Activated naive CD4-positive, alpha-beta T cell treated with anti-CD3 and anti-CD28 coated beads, Interleukin-2, amount 50 U/mL, for 72 hours (primary cell): ENCODE measurements at regions not wholly inside any gene's neighbourhood (a gene's known extent, or its start where the extent isn't known, plus 50 kb on each side); places are given as distances from the start of the nearest gene placed in this dataset.
A peak's percentile ranks its signal among the peaks of the same experiment; 100 is the strongest.
"Not testable (repeated sequence)": the region's sequence is repeated elsewhere in the genome, so short reads cannot be mapped to it uniquely, and the experiment has no call there.

Source experiments
- ATAC-seq, 2 donors: fragments of 150-1000 bp; cut with Tn5 transposase; 2 replicates each; pipeline ENCODE4 v1.10.0; 2021; ENCODE audit warnings: mild to moderate bottlenecking in 2 of 2, moderate library complexity in 2 of 2
- DNase-seq, 2 donors: peaks; one replicate each; pipeline ENCODE4 v3.0.0; 2021 to 2022; ENCODE audit warnings: low spot score in 2 of 2
- H3K27ac Mint-ChIP-seq, 2 donors: one replicate each; pipeline ENCODE4 v1.8.0; 2022; ENCODE audit warnings: mild to moderate bottlenecking in 2 of 2, mixed read lengths in 2 of 2
- H3K36me3 Mint-ChIP-seq, 2 donors: one replicate each; pipeline ENCODE4 v1.8.0; 2022; ENCODE audit warnings: mixed read lengths in 2 of 2
- H3K9me3 Mint-ChIP-seq, 2 donors: one replicate each; pipeline ENCODE4 v1.8.0; 2022; ENCODE audit warnings: mixed read lengths in 2 of 2

- no peaks in the 10 kb centered on the region for H3K36me3 Mint-ChIP-seq
- ATAC-seq: no peak
- H3K27ac Mint-ChIP-seq: no peak overlapping the region
- no peak for DNase-seq
- peaks cover 5 to 12% of the 10 kb centered on the region in 2 donors for H3K9me3 Mint-ChIP-seq
Observed at GRCh38 chr2:154507186-154507585, 191.3 kb upstream of the KCNJ3 start.

GRCh38 chr2:154518872-154519271 lies 179.6 kb upstream of the KCNJ3 start:
- H3K36me3 Mint-ChIP-seq: no peaks in the 10 kb centered on the region
- H3K9me3 Mint-ChIP-seq: peaks cover 0 to 6% of the 10 kb centered on the region in 2 donors
- no peak overlapping the region for H3K27ac Mint-ChIP-seq
- DNase-seq (no peak), ATAC-seq (no peak)

- not testable (repeated sequence) for H3K27ac Mint-ChIP-seq, DNase-seq, ATAC-seq, H3K36me3 Mint-ChIP-seq
- H3K9me3 Mint-ChIP-seq: peaks cover 0 to 13% of the 10 kb centered on the region in 2 donors
Observed at GRCh38 chr2:154520951-154521350, 177.5 kb upstream of the KCNJ3 start.

- Mint-ChIP-seq H3K9me3 (peaks cover 0 to 15% of the 10 kb centered on the region in 2 donors), H3K36me3 (no peaks in the 10 kb centered on the region), H3K27ac (no peak overlapping the region)
- ATAC-seq (no peak), DNase-seq (no peak)
Observed at GRCh38 chr2:154526234-154526633, 172.3 kb upstream of the KCNJ3 start.

- Mint-ChIP-seq H3K27ac (no peak overlapping the region), H3K36me3 (no peaks in the 10 kb centered on the region), H3K9me3 (peaks cover 0 to 15% of the 10 kb centered on the region in 2 donors)
- DNase-seq: no peak
- no peak for ATAC-seq
Observed at GRCh38 chr2:154527962-154528361, 170.5 kb upstream of the KCNJ3 start.

- DNase-seq: no peak
- Mint-ChIP-seq H3K36me3 (no peaks in the 10 kb centered on the region), H3K27ac (no peak overlapping the region), H3K9me3 (peaks cover 4 to 6% of the 10 kb centered on the region in 2 donors)
- ATAC-seq: no peak
Observed at GRCh38 chr2:154532004-154532403, 166.5 kb upstream of the KCNJ3 start.

- H3K27ac Mint-ChIP-seq: no peak overlapping the region
- no peak for ATAC-seq
Observed at GRCh38 chr2:154532763-154533162, 165.7 kb upstream of the KCNJ3 start.

GRCh38 chr2:154533300-154533940 lies 165.1 kb upstream of the KCNJ3 start:
- ATAC-seq (no peak), DNase-seq (no peak)
- Mint-ChIP-seq H3K9me3 (peaks cover 4 to 6% of the 10 kb centered on the region in 2 donors), H3K27ac (no peak overlapping the region), H3K36me3 (no peaks in the 10 kb centered on the region)

More at GRCh38 chr2:154532763-154533162, 165.7 kb upstream of the KCNJ3 start:
- no peak for DNase-seq
- H3K9me3 Mint-ChIP-seq: peaks cover 4 to 6% of the 10 kb centered on the region in 2 donors
- H3K36me3 Mint-ChIP-seq: no peaks in the 10 kb centered on the region

- no peak overlapping the region for H3K27ac Mint-ChIP-seq
- H3K36me3 Mint-ChIP-seq: peaks cover 0 to 6% of the 10 kb centered on the region in 2 donors
- ATAC-seq (no peak), DNase-seq (no peak)
- H3K9me3 Mint-ChIP-seq: peaks cover 4 to 6% of the 10 kb centered on the region in 2 donors
Observed at GRCh38 chr2:154537024-154537423, 161.5 kb upstream of the KCNJ3 start.

GRCh38 chr2:154537843-154538450 lies 160.5 kb upstream of the KCNJ3 start:
- peaks cover 4 to 6% of the 10 kb centered on the region in 2 donors for H3K9me3 Mint-ChIP-seq
- DNase-seq: no peak
- ATAC-seq: no peak

GRCh38 chr2:154546341-154546740 lies 152.2 kb upstream of the KCNJ3 start:
- H3K36me3 Mint-ChIP-seq: peaks cover 7 to 17% of the 10 kb centered on the region in 2 donors
- H3K9me3 Mint-ChIP-seq: peaks cover 11 to 13% of the 10 kb centered on the region in 2 donors
- ATAC-seq: no peak
- no peak for DNase-seq
- no peak overlapping the region for H3K27ac Mint-ChIP-seq

More at GRCh38 chr2:154537843-154538450, 160.5 kb upstream of the KCNJ3 start:
- Mint-ChIP-seq H3K27ac (no peak overlapping the region), H3K36me3 (peaks cover 0 to 7% of the 10 kb centered on the region in 2 donors)

- Mint-ChIP-seq H3K27ac (no peak overlapping the region), H3K9me3 (peaks cover 17% of the 10 kb centered on the region in 2 donors), H3K36me3 (peaks cover 7 to 11% of the 10 kb centered on the region in 2 donors)
- DNase-seq (no peak), ATAC-seq (no peak)
Observed at GRCh38 chr2:154549869-154550268, 148.6 kb upstream of the KCNJ3 start.

GRCh38 chr2:154551649-154552048 lies 146.8 kb upstream of the KCNJ3 start:
- H3K36me3 Mint-ChIP-seq: peaks cover 0 to 2% of the 10 kb centered on the region in 2 donors
- no peak for ATAC-seq
- peaks cover 5 to 7% of the 10 kb centered on the region in 2 donors for H3K9me3 Mint-ChIP-seq
- H3K27ac Mint-ChIP-seq: no peak overlapping the region
- DNase-seq: no peak

GRCh38 chr2:154554046-154554445 lies 144.4 kb upstream of the KCNJ3 start:
- Mint-ChIP-seq H3K27ac (no peak overlapping the region), H3K9me3 (peaks cover 5 to 6% of the 10 kb centered on the region in 2 donors), H3K36me3 (no peaks in the 10 kb centered on the region)
- ATAC-seq (peak; percentile 49 to 98), DNase-seq (no peak)

- no peak for ATAC-seq
- DNase-seq: no peak
- H3K9me3 Mint-ChIP-seq: peaks cover 5 to 6% of the 10 kb centered on the region in 2 donors
- H3K36me3 Mint-ChIP-seq: no peaks in the 10 kb centered on the region
- H3K27ac Mint-ChIP-seq: no peak overlapping the region
Observed at GRCh38 chr2:154555710-154556109, 142.8 kb upstream of the KCNJ3 start.

- DNase-seq (no peak), ATAC-seq (no peak)
- no peaks in the 10 kb centered on the region for H3K36me3 Mint-ChIP-seq
- peaks cover 5 to 6% of the 10 kb centered on the region in 2 donors for H3K9me3 Mint-ChIP-seq
- H3K27ac Mint-ChIP-seq: no peak overlapping the region
Observed at GRCh38 chr2:154556146-154556545, 142.3 kb upstream of the KCNJ3 start.

- no peak for ATAC-seq
- H3K9me3 Mint-ChIP-seq: peaks cover 2 to 3% of the 10 kb centered on the region in 2 donors
- no peak overlapping the region for H3K27ac Mint-ChIP-seq
- DNase-seq: no peak
- H3K36me3 Mint-ChIP-seq: no peaks in the 10 kb centered on the region
Observed at GRCh38 chr2:154556607-154557006, 141.9 kb upstream of the KCNJ3 start.

GRCh38 chr2:154557906-154558305 lies 140.6 kb upstream of the KCNJ3 start:
- no peak overlapping the region for H3K27ac Mint-ChIP-seq
- H3K9me3 Mint-ChIP-seq: no peaks in the 10 kb centered on the region
- H3K36me3 Mint-ChIP-seq: no peaks in the 10 kb centered on the region
- ATAC-seq (no peak), DNase-seq (no peak)
